ENCODE measurements at regions not wholly inside any gene's neighbourhood (a gene's known extent, or its start where the extent isn't known, plus 50 kb on each side); places are given as distances from the start of the nearest gene placed in this dataset.

DNA sequence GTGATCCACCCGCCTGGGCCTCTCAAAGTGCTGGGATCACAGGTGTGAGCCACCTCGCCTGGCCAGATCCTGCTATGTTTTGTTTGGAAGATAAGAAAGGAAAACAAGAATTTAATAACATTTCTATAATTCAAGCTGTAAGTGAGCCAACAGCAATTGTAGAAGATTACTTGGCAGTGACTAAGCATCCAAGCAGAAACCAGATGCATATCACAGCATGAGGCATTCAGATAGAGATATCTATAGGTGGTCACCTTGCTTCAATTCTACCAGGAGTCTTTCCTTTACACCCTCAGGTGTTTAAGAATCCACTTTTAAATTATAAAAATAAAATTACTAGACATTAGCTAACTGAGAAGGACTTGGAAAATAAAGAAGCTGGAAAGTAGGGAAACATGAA is 83.9 kb upstream of the ATF7IP start:
- no peaks in the 10 kb centered on the region for H3K4me1 ChIP-seq
- H3K9me3 ChIP-seq, result peaks cover 3% of the 10 kb centered on the region; the same call in 1 of the 3 replicates
- POLR2A ChIA-PET, result no interaction called here
- 63% methylated on average over 2 of the region's 2 CpGs for WGBS (ENCODE audit: missing lambda C conversion rate)
- H3K27ac ChIP-seq, result no peak overlapping the region
- DNase-seq (ENCODE audit: low read depth in 1 of 2, low spot score in 1 of 2) (no peak), FAIRE-seq (no peak), ATAC-seq (no peak)
- CTCF ChIA-PET, result interaction anchor here (0.8 to 0.9 kb wide), 2 partner anchors 30 to 714 kb away, joined by 3 read pairs; no protein-coding TSS in a partner anchor
- TF ChIP-seq PHF8 (IDR thresholded peaks at IDR 0.05; ENCODE audit: borderline replicate concordance, low read depth) (no peak), FOXS1 (CRISPR knock-in tag; IDR thresholded peaks at IDR 0.05) (no peak), ZSCAN20 (CRISPR knock-in tag; IDR thresholded peaks at IDR 0.05) (no peak), KDM1A (IDR thresholded peaks at IDR 0.05; ENCODE audit: low read depth) (no peak), NPAS2 (CRISPR knock-in tag; IDR thresholded peaks at IDR 0.05; ENCODE audit: borderline replicate concordance) (no peak), ZFP36 (IDR thresholded peaks at IDR 0.05; ENCODE audit: borderline replicate concordance, partially characterized antibody) (no peak), RFX5 (IDR thresholded peaks at IDR 0.05) (no peak), RNF2 (IDR thresholded peaks at IDR 0.05; ENCODE audit: borderline replicate concordance, low read depth) (no peak), MAFK (IDR thresholded peaks at IDR 0.05; ENCODE audit: partially characterized antibody) (no peak), CHD4 (IDR thresholded peaks at IDR 0.05; ENCODE audit: borderline replicate concordance) (no peak), ATOH8 (CRISPR knock-in tag; IDR thresholded peaks at IDR 0.05; ENCODE audit: low read depth) (no peak)
- TF ChIP-seq, protein P1, sequence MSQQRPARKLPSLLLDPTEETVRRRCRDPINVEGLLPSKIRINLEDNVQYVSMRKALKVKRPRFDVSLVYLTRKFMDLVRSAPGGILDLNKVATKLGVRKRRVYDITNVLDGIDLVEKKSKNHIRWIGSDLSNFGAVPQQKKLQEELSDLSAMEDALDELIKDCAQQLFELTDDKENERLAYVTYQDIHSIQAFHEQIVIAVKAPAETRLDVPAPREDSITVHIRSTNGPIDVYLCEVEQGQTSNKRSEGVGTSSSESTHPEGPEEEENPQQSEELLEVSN (IDR thresholded peaks at IDR 0.05; ENCODE audit: borderline replicate concordance, low read depth), result no peak
- no peak overlapping the region for H3K4me2 ChIP-seq
- no peak overlapping the region for H3K4me3 ChIP-seq

DNA sequence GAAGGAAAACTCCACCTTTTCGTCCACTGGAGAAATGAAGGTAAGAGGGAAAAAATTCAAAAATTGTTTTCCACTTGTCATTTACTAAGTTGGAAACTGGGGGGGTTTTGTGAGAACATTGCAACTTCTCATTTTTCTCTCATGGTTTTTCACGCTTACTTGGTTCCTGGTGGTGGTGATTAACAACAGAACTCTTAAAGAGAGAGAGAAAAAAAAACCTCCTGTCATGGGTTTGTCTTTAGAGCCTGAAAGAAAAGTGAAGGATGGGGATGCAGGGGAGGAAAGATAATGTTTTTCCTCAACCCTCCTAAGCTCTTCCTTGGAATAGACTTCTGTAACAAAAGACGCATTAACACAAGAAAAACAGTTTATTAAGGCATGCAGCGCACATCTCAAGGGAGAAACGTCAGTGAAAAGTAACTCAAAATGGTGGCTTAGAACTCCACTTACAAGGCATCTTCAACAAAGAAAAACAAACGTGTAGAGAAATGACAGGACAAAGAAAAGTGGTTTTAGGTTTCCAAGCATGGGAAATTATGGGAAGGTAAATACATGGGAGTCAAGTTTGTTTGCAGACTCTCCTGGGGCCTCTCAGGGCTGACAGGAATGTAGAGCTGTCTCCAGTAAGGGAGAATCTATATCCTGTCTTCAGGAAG is 81.9 kb upstream of the ATF7IP start:
- TF ChIP-seq CBX8 (IDR thresholded peaks at IDR 0.05) (no peak), CHD2 (IDR thresholded peaks at IDR 0.05; ENCODE audit: low read length, partially characterized antibody) (no peak), SREBF2 (IDR thresholded peaks at IDR 0.05) (no peak), SMC3 (IDR thresholded peaks at IDR 0.05) (no peak), KDM1A (IDR thresholded peaks at IDR 0.05; ENCODE audit: low read depth) (no peak), EP300 (IDR thresholded peaks at IDR 0.05) (no peak), ZFP36 (IDR thresholded peaks at IDR 0.05; ENCODE audit: borderline replicate concordance, partially characterized antibody) (no peak), PHF8 (IDR thresholded peaks at IDR 0.05; ENCODE audit: borderline replicate concordance, low read depth) (no peak), BHLHE40 (IDR thresholded peaks at IDR 0.05; ENCODE audit: low read depth, low read length) (no peak), ATOH8 (CRISPR knock-in tag; IDR thresholded peaks at IDR 0.05; ENCODE audit: low read depth) (no peak), GATA3 (IDR thresholded peaks at IDR 0.05; ENCODE audit: borderline replicate concordance) (no peak), NR3C1 (IDR thresholded peaks at IDR 0.05) (no peak), TP53 (CRISPR knock-in tag; IDR thresholded peaks at IDR 0.05) (no peak), ZNF302 (CRISPR knock-in tag; IDR thresholded peaks at IDR 0.05) (no peak)
- TF ChIP-seq, protein P2, sequence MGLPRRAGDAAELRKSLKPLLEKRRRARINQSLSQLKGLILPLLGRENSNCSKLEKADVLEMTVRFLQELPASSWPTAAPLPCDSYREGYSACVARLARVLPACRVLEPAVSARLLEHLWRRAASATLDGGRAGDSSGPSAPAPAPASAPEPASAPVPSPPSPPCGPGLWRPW (IDR thresholded peaks at IDR 0.05), result no peak
- WGBS (ENCODE audit: missing lambda C conversion rate), result 54% methylated on average over 6 of the region's 6 CpGs
- no peak for FAIRE-seq
- H3K4me2 ChIP-seq, result no peak overlapping the region
- no peak overlapping the region for H3K27ac ChIP-seq
- peaks cover 8% of the 10 kb centered on the region; the same call in 2 of the 3 replicates for H3K9me3 ChIP-seq
- no peak; a peak in 1 of 6 replicates for ATAC-seq
- no peak overlapping the region for H3K4me3 ChIP-seq
- ChIA-PET POLR2A (no interaction called here), CTCF (no interaction called here)
- DNase-seq (ENCODE audit: low read depth in 1 of 2, low spot score in 1 of 2), result no peak
- H3K4me1 ChIP-seq, result no peaks in the 10 kb centered on the region
